ENCODE measurements at regions not wholly inside any gene's neighbourhood (a gene's known extent, or its start where the extent isn't known, plus 50 kb on each side); places are given as distances from the start of the nearest gene placed in this dataset.

GRCh38 chr9:24293386-24293785 is 252.3 kb downstream of the IZUMO3 start:
- TF ChIP-seq CTCF (IDR thresholded peaks at IDR 0.05 in 4 of 5, conservative IDR thresholded peaks at IDR 0.05 in 1 of 5) (no peak), POLR2A (IDR thresholded peaks at IDR 0.05) (no peak)

All from gastrocnemius medialis (tissue), 4 donors.